GM23338 (cell line): ENCODE measurements at regions not wholly inside any gene's neighbourhood (a gene's known extent, or its start where the extent isn't known, plus 50 kb on each side); places are given as distances from the start of the nearest gene placed in this dataset.

Experiments
- ATAC-seq: fragments of 200-7000 bp; cut with Tn5 transposase; 3 replicates; pipeline ENCODE4 v1.9.1; 2020
- DNase-seq: peaks from one replicate; pipeline ENCODE4 v3.0.0-alpha.2; 2015; ENCODE audit warnings: low spot score
- H2AFZ ChIP-seq: fragments of 200-600 bp; sonication (generic); 2 replicates; pipeline ENCODE4 v1.8.0; 2016; ENCODE audit warnings: antibody characterized with exemption, mild to moderate bottlenecking, moderate library complexity
- H3F3A ChIP-seq: fragments of 200-600 bp; sonication (generic); replicated peaks from 2 replicates; pipeline ENCODE4 v1.8.0; 2017; ENCODE audit warnings: antibody characterized with exemption, mixed run types, low read depth
- H3K27ac ChIP-seq: fragments of 200-600 bp; sonication (generic); 2 replicates; pipeline ENCODE4 v1.6.1; 2016; ENCODE audit warnings: low read depth
- H3K27me3 ChIP-seq: fragments of 200-600 bp; sonication (generic); 2 replicates; pipeline ENCODE4 v1.8.0; 2016; ENCODE audit warnings: mild to moderate bottlenecking, mixed run types, moderate library complexity; ENCODE audit not compliant: insufficient read depth
- H3K36me3 ChIP-seq: fragments of 200-600 bp; sonication (generic); 2 replicates; pipeline ENCODE4 v1.8.0; 2016; ENCODE audit warnings: mild to moderate bottlenecking; ENCODE audit not compliant: insufficient read depth
- H3K4me1 ChIP-seq: fragments of 200-600 bp; sonication (generic); 2 replicates; pipeline ENCODE4 v1.8.0; 2016; ENCODE audit warnings: mild to moderate bottlenecking, moderate library complexity; ENCODE audit not compliant: insufficient read depth
- H3K4me2 ChIP-seq: fragments of 200-600 bp; sonication (generic); 2 replicates; pipeline ENCODE4 v1.7.1; 2017; ENCODE audit warnings: mixed run types
- H3K4me3 ChIP-seq: fragments of 200-600 bp; sonication (generic); 2 replicates; pipeline ENCODE4 v1.6.1; 2016; ENCODE audit warnings: mixed run types
- H3K79me2 ChIP-seq: fragments of 200-600 bp; sonication (generic); replicated peaks from 2 replicates; pipeline ENCODE4 v1.8.0; 2017; ENCODE audit warnings: mild to moderate bottlenecking; ENCODE audit not compliant: insufficient read depth
- H3K9me2 ChIP-seq: fragments of 200-600 bp; sonication (generic); 2 replicates; pipeline ENCODE4 v1.8.0; 2017; ENCODE audit not compliant: insufficient read depth
- H4K20me1 ChIP-seq: fragments of 200-600 bp; sonication (generic); replicated peaks from 2 replicates; pipeline ENCODE4 v1.8.0; 2017; ENCODE audit warnings: mild to moderate bottlenecking; ENCODE audit not compliant: insufficient read depth
- H3K27ac Mint-ChIP-seq: 2 replicates; pipeline ENCODE4 v1.8.0; 2020; ENCODE audit warnings: inconsistent platforms, mild to moderate bottlenecking, moderate library complexity, mixed read lengths
- H3K27me3 Mint-ChIP-seq: 3 replicates; pipeline ENCODE4 v1.8.0; 2022; ENCODE audit warnings: low read depth, mild to moderate bottlenecking, moderate library complexity, mixed read lengths, inconsistent platforms; ENCODE audit not compliant: insufficient read depth, poor library complexity
- H3K36me3 Mint-ChIP-seq: 3 replicates; pipeline ENCODE4 v1.8.0; 2021; ENCODE audit warnings: low read depth, mild to moderate bottlenecking, inconsistent platforms, moderate library complexity, mixed read lengths
- H3K4me1 Mint-ChIP-seq: 3 replicates; pipeline ENCODE4 v1.8.0; 2020; ENCODE audit warnings: mild to moderate bottlenecking, inconsistent platforms, mixed read lengths
- H3K4me3 Mint-ChIP-seq: 3 replicates; pipeline ENCODE4 v1.8.0; 2021; ENCODE audit warnings: moderate library complexity, mild to moderate bottlenecking, inconsistent platforms, mixed read lengths
- H3K9me3 Mint-ChIP-seq: 3 replicates; pipeline ENCODE4 v1.8.0; 2020; ENCODE audit warnings: moderate library complexity, mild to moderate bottlenecking, inconsistent platforms, mixed read lengths
- CREB1 ChIP-seq: fragments of 250-450 bp; sonication (Bioruptor Pico); IDR thresholded peaks from 2 replicates; pipeline ENCODE4 v1.5.0; 2020; ENCODE audit warnings: low read depth, mild to moderate bottlenecking, moderate library complexity
- EZH2phosphoT487 ChIP-seq: fragments of 200-600 bp; sonication (generic); IDR thresholded peaks from one replicate; pipeline ENCODE4 v1.8.1; 2018; ENCODE audit warnings: antibody characterized with exemption; ENCODE audit not compliant: unreplicated experiment
- JUNB ChIP-seq: IDR thresholded peaks from one replicate; pipeline ENCODE4 v1.6.1; 2016; ENCODE audit warnings: antibody characterized with exemption; ENCODE audit not compliant: unreplicated experiment
- NANOG ChIP-seq: IDR thresholded peaks from 2 replicates; pipeline ENCODE4 v1.6.1; 2016; ENCODE audit warnings: antibody characterized with exemption, borderline replicate concordance
- POLR2AphosphoS5 ChIP-seq: IDR thresholded peaks from 2 replicates; pipeline ENCODE4 v1.6.1; 2016; ENCODE audit warnings: antibody characterized with exemption, low read depth
- STAT1 ChIP-seq: IDR thresholded peaks from one replicate; pipeline ENCODE4 v1.6.1; 2016; ENCODE audit warnings: antibody characterized with exemption; ENCODE audit not compliant: unreplicated experiment
- TF ChIP-seq, protein P1 (sequence below): IDR thresholded peaks from one replicate; pipeline ENCODE4 v1.6.1; 2018; ENCODE audit warnings: antibody characterized with exemption; ENCODE audit not compliant: unreplicated experiment
- TF ChIP-seq, protein P2 (sequence below): fragments of 250-450 bp; sonication (Bioruptor Pico); IDR thresholded peaks from 2 replicates; pipeline ENCODE4 v1.5.0; 2020; ENCODE audit warnings: mild to moderate bottlenecking, moderate library complexity
- TF ChIP-seq, protein P3 (sequence below), 2 experiments: fragments of 200-600 bp in 1 of 2; sonication (generic) in 1 of 2; conservative IDR thresholded peaks; 2 replicates each; pipeline versions ENCODE4 v1.5.1 to v1.6.1; 2016 to 2017; ENCODE audit warnings: antibody characterized with exemption in 2 of 2, low read depth in 2 of 2, mild to moderate bottlenecking in 2 of 2, moderate library complexity in 1 of 2
- TF ChIP-seq, protein P4 (sequence below): IDR thresholded peaks from 2 replicates; pipeline ENCODE4 v1.6.1; 2016; ENCODE audit warnings: antibody characterized with exemption

DNA sequence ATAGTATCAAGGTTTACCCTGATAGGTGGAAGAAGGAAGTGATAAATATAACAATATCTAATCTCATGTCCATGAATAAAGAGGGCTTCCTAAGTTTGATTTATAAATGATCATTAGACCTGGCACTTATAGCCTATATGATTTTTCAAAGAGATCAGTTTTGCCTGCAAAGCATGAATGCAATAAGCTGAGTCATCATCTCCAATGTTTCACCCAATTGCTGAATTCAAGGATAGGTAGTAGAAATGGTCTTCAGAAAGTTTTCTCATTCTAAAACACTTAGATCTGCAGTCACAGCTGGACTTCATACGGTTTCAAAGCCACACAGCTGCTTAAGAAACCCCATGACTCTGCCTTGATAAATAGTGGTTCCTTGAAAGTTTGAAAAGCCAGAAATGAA is 1722.8 kb downstream of the MAT2B start:
- Mint-ChIP-seq H3K27me3 (no peaks in the 10 kb centered on the region), H3K4me1 (peaks cover 44% of the 10 kb centered on the region), H3K4me3 (no peak overlapping the region), H3K36me3 (peaks cover 4% of the 10 kb centered on the region; the same call in 2 of the 3 replicates), H3K9me3 (no peaks in the 10 kb centered on the region; the same call in 2 of the 3 replicates), H3K27ac (no peak overlapping the region)
- H3K4me3 ChIP-seq: no peak overlapping the region
- H3K9me2 ChIP-seq: no peaks in the 10 kb centered on the region
- DNase-seq (no peak), ATAC-seq (no peak)
- H4K20me1 ChIP-seq: no peaks in the 10 kb centered on the region
- no peak overlapping the region for H3K4me2 ChIP-seq
- H3K27ac ChIP-seq: no peak overlapping the region
- TF ChIP-seq, protein P1, sequence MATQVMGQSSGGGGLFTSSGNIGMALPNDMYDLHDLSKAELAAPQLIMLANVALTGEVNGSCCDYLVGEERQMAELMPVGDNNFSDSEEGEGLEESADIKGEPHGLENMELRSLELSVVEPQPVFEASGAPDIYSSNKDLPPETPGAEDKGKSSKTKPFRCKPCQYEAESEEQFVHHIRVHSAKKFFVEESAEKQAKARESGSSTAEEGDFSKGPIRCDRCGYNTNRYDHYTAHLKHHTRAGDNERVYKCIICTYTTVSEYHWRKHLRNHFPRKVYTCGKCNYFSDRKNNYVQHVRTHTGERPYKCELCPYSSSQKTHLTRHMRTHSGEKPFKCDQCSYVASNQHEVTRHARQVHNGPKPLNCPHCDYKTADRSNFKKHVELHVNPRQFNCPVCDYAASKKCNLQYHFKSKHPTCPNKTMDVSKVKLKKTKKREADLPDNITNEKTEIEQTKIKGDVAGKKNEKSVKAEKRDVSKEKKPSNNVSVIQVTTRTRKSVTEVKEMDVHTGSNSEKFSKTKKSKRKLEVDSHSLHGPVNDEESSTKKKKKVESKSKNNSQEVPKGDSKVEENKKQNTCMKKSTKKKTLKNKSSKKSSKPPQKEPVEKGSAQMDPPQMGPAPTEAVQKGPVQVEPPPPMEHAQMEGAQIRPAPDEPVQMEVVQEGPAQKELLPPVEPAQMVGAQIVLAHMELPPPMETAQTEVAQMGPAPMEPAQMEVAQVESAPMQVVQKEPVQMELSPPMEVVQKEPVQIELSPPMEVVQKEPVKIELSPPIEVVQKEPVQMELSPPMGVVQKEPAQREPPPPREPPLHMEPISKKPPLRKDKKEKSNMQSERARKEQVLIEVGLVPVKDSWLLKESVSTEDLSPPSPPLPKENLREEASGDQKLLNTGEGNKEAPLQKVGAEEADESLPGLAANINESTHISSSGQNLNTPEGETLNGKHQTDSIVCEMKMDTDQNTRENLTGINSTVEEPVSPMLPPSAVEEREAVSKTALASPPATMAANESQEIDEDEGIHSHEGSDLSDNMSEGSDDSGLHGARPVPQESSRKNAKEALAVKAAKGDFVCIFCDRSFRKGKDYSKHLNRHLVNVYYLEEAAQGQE: no peak
- TF ChIP-seq EZH2phosphoT487 (no peak), CREB1 (no peak), STAT1 (no peak), NANOG (no peak), JUNB (no peak), POLR2AphosphoS5 (no peak)
- TF ChIP-seq, protein P2, sequence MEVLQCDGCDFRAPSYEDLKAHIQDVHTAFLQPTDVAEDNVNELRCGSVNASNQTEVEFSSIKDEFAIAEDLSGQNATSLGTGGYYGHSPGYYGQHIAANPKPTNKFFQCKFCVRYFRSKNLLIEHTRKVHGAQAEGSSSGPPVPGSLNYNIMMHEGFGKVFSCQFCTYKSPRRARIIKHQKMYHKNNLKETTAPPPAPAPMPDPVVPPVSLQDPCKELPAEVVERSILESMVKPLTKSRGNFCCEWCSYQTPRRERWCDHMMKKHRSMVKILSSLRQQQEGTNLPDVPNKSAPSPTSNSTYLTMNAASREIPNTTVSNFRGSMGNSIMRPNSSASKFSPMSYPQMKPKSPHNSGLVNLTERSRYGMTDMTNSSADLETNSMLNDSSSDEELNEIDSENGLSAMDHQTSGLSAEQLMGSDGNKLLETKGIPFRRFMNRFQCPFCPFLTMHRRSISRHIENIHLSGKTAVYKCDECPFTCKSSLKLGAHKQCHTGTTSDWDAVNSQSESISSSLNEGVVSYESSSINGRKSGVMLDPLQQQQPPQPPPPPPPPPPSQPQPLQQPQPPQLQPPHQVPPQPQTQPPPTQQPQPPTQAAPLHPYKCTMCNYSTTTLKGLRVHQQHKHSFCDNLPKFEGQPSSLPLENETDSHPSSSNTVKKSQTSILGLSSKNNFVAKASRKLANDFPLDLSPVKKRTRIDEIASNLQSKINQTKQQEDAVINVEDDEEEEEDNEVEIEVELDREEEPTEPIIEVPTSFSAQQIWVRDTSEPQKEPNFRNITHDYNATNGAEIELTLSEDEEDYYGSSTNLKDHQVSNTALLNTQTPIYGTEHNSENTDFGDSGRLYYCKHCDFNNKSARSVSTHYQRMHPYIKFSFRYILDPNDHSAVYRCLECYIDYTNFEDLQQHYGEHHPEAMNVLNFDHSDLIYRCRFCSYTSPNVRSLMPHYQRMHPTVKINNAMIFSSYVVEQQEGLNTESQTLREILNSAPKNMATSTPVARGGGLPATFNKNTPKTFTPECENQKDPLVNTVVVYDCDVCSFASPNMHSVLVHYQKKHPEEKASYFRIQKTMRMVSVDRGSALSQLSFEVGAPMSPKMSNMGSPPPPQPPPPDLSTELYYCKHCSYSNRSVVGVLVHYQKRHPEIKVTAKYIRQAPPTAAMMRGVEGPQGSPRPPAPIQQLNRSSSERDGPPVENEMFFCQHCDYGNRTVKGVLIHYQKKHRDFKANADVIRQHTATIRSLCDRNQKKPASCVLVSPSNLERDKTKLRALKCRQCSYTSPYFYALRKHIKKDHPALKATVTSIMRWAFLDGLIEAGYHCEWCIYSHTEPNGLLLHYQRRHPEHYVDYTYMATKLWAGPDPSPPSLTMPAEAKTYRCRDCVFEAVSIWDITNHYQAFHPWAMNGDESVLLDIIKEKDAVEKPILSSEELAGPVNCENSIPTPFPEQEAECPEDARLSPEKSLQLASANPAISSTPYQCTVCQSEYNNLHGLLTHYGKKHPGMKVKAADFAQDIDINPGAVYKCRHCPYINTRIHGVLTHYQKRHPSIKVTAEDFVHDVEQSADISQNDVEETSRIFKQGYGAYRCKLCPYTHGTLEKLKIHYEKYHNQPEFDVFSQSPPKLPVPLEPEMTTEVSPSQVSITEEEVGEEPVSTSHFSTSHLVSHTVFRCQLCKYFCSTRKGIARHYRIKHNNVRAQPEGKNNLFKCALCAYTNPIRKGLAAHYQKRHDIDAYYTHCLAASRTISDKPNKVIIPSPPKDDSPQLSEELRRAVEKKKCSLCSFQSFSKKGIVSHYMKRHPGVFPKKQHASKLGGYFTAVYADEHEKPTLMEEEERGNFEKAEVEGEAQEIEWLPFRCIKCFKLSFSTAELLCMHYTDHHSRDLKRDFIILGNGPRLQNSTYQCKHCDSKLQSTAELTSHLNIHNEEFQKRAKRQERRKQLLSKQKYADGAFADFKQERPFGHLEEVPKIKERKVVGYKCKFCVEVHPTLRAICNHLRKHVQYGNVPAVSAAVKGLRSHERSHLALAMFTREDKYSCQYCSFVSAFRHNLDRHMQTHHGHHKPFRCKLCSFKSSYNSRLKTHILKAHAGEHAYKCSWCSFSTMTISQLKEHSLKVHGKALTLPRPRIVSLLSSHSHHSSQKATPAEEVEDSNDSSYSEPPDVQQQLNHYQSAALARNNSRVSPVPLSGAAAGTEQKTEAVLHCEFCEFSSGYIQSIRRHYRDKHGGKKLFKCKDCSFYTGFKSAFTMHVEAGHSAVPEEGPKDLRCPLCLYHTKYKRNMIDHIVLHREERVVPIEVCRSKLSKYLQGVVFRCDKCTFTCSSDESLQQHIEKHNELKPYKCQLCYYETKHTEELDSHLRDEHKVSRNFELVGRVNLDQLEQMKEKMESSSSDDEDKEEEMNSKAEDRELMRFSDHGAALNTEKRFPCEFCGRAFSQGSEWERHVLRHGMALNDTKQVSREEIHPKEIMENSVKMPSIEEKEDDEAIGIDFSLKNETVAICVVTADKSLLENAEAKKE: no peak
- TF ChIP-seq, protein P3, sequence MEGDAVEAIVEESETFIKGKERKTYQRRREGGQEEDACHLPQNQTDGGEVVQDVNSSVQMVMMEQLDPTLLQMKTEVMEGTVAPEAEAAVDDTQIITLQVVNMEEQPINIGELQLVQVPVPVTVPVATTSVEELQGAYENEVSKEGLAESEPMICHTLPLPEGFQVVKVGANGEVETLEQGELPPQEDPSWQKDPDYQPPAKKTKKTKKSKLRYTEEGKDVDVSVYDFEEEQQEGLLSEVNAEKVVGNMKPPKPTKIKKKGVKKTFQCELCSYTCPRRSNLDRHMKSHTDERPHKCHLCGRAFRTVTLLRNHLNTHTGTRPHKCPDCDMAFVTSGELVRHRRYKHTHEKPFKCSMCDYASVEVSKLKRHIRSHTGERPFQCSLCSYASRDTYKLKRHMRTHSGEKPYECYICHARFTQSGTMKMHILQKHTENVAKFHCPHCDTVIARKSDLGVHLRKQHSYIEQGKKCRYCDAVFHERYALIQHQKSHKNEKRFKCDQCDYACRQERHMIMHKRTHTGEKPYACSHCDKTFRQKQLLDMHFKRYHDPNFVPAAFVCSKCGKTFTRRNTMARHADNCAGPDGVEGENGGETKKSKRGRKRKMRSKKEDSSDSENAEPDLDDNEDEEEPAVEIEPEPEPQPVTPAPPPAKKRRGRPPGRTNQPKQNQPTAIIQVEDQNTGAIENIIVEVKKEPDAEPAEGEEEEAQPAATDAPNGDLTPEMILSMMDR (conservative IDR thresholded peaks at IDR 0.05; ENCODE audit: low read depth in 2 of 2): no peak
- TF ChIP-seq, protein P4, sequence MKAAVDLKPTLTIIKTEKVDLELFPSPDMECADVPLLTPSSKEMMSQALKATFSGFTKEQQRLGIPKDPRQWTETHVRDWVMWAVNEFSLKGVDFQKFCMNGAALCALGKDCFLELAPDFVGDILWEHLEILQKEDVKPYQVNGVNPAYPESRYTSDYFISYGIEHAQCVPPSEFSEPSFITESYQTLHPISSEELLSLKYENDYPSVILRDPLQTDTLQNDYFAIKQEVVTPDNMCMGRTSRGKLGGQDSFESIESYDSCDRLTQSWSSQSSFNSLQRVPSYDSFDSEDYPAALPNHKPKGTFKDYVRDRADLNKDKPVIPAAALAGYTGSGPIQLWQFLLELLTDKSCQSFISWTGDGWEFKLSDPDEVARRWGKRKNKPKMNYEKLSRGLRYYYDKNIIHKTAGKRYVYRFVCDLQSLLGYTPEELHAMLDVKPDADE: no peak
- no peak overlapping the region for H2AFZ ChIP-seq
- H3K4me1 ChIP-seq: peaks cover 41% of the 10 kb centered on the region
- H3F3A ChIP-seq: no peaks in the 10 kb centered on the region; the same call in 1 of the 2 replicates
- no peaks in the 10 kb centered on the region for H3K27me3 ChIP-seq
- no peaks in the 10 kb centered on the region for H3K36me3 ChIP-seq
- H3K79me2 ChIP-seq: no peaks in the 10 kb centered on the region
